Adrenal gland (tissue), 9 donors: ENCODE measurements at regions not wholly inside any gene's neighbourhood (a gene's known extent, or its start where the extent isn't known, plus 50 kb on each side); places are given as distances from the start of the nearest gene placed in this dataset.

Experiments
- DNase-seq, 7 donors: peaks; one replicate each; pipeline ENCODE4 v3.0.0-alpha.2; 2019 to 2020
- H3K27ac ChIP-seq, 5 donors: fragments of 200-600 bp; sonication (generic) in 4 of 5; 1 replicate in 3 of 5; 2 replicates in 2 of 5; pipeline versions ENCODE4 v1.5.1 to v1.8.0; 2016 to 2020; ENCODE audit warnings: mild to moderate bottlenecking in 1 of 5
- H3K27me3 ChIP-seq: fragments of 200-600 bp; 2 replicates; pipeline ENCODE4 v1.8.0; 2021
- H3K36me3 ChIP-seq, 2 donors: fragments of 200-600 bp; replicated peaks in 1 of 2; 1 replicate in 1 of 2; 2 replicates in 1 of 2; pipeline versions ENCODE4 v1.5.1 to v1.8.0; 2018 to 2022
- H3K4me1 ChIP-seq, 2 donors: fragments of 200-600 bp; replicated peaks in 1 of 2; 1 replicate in 1 of 2; 2 replicates in 1 of 2; pipeline versions ENCODE4 v1.5.1 to v1.8.0; 2018 to 2021
- H3K4me3 ChIP-seq, 4 donors: fragments of 200-600 bp; sonication (generic) in 3 of 4; one replicate each; pipeline ENCODE4 v1.5.1; 2016 to 2018
- H3K9me3 ChIP-seq, 3 donors: fragments of 200-600 bp; sonication (generic) in 1 of 3; replicated peaks in 1 of 3; 1 replicate in 2 of 3; 2 replicates in 1 of 3; pipeline versions ENCODE4 v1.5.1 to v1.8.0; 2016 to 2021
- CTCF ChIP-seq, 6 experiments: fragments of 450-650 bp in 4 of 6; fragments of 200-600 bp in 2 of 6; sonication (generic) in 1 of 6; IDR thresholded peaks; 1 replicate in 5 of 6; 2 replicates in 1 of 6; pipeline versions ENCODE4 v1.5.1 to v1.8.0; 2016 to 2021; ENCODE audit warnings: antibody characterized with exemption in 6 of 6, mild to moderate bottlenecking in 2 of 6, moderate library complexity in 1 of 6
- POLR2A ChIP-seq, 2 donors: fragments of 450-650 bp; IDR thresholded peaks; one replicate each; pipeline ENCODE4 v1.6.1; 2017; ENCODE audit warnings: antibody characterized with exemption in 2 of 2, mild to moderate bottlenecking in 2 of 2, moderate library complexity in 1 of 2
- WGBS, 4 donors: extraction: QIAGEN DNeasy Blood & Tissue Kit in 2 of 4; methylation state at CpG; one replicate each; pipeline versions ENCODE4 v1.1.5 to v1.1.7; 2013 to 2017; 5-methylcytosine and 5-hydroxymethylcytosine counted together
- intact Hi-C, 2 donors: fragments of 100-400 bp; cut with DNase I; formaldehyde crosslinking; loops; one replicate each; pipeline versions ENCODE4 v1.14.1 to v1.15.0; 2022 to 2023
- donor health status: healthy with polysubstance abuse.
- donor health status: Bipolar disorder and iron deficiency.
- donor health status: DM: yes; HTN: yes; CAD: no.
- donor health status: DM: no; HTN: no; CAD: no.
- donor health status: DM: no; HTN: no; CAD: no.

GRCh38 chr4:123672987-123673386 lies 276.4 kb downstream of the SPRY1 start:
- intact Hi-C loops = no loop called here
- 43 to 52% (median 49%) methylated on average over 3 of the region's 3 CpGs for WGBS, 4 donors
- TF ChIP-seq CTCF (IDR thresholded peaks at IDR 0.05) (no peak), POLR2A (IDR thresholded peaks at IDR 0.05) (no peak)
- Histone ChIP-seq H3K27ac (no peak overlapping the region), H3K4me1 (no peaks in the 10 kb centered on the region), H3K4me3 (no peak overlapping the region), H3K36me3 (no peaks in the 10 kb centered on the region), H3K9me3 (no peaks in the 10 kb centered on the region), H3K27me3 (no peaks in the 10 kb centered on the region)
- no peak for DNase-seq

DNA sequence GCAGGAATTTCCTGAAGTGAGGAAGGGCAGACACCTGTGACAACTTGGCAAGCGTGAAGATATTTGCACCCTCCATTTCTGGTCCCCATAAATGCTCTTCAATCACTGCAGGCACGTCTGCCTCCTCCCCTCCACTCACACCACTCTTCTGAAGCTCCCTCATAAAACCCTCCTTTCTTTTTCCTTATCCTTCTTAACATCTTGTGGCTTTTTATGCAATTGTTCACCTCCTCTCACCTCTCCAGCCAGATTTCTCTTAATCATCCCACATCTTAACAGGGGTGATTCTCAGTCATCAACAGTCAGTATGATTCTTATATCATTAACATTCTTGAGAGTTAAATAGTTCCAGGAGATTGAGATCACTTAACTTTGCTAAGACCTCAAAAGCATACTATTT lies 277.4 kb downstream of the SPRY1 start:
- 86 to 96% (median 90%) methylated on average over 2 of the region's 2 CpGs for WGBS, 4 donors
- no peak for TF ChIP-seq POLR2A (IDR thresholded peaks at IDR 0.05)
- TF ChIP-seq CTCF (IDR thresholded peaks at IDR 0.05) = no peak
- no peak for DNase-seq

DNA sequence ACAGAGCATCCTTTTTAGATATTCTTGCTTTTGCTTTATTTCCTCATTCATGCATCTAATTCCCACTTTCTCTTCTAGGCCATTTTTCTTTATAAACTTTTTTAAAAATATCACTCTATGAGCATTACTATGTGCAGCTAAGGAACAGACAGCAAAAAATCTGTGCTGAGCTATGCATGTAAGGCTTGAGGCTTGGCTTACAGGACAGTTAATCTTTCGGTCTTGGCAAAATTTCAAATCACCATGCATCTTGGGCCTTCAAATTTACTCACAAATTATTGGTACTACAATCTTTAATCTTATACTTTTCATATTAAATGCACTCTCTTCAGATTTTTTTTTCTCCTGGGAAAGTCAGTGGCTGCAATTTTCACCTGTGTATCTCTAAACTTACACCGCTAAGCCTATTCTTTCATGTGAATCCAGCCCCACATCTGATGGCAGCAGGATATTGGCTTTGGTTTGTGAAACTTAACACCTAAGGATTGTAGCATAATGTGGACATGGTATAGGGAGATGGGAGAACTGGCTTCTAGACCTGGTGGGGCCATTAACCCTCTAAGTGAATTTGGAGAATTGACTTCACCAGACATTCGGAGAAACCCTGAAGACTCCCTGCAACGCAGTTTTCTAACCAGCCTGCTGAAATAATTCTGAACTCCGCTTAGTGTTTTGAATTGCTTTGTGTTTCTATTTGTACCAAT lies 278.3 kb downstream of the SPRY1 start:
- no peaks in the 10 kb centered on the region for H3K4me1 ChIP-seq
- no peaks in the 10 kb centered on the region for H3K27me3 ChIP-seq
- 86 to 95% (median 90%) methylated on average over 5 of the region's 5 CpGs for WGBS, 4 donors
- no peak for TF ChIP-seq CTCF (IDR thresholded peaks at IDR 0.05)
- no peak for TF ChIP-seq POLR2A (IDR thresholded peaks at IDR 0.05)
- H3K4me3 ChIP-seq = no peak overlapping the region
- no peak for DNase-seq
- H3K9me3 ChIP-seq = no peaks in the 10 kb centered on the region
- intact Hi-C loops = no loop called here
- H3K27ac ChIP-seq = no peak overlapping the region
- H3K36me3 ChIP-seq = no peaks in the 10 kb centered on the region

More for the DNA sequence above, 277.4 kb downstream of the SPRY1 start:
- intact Hi-C loops = no loop called here
- Histone ChIP-seq H3K27me3 (no peaks in the 10 kb centered on the region), H3K9me3 (no peaks in the 10 kb centered on the region), H3K4me3 (no peak overlapping the region), H3K4me1 (no peaks in the 10 kb centered on the region), H3K36me3 (no peaks in the 10 kb centered on the region), H3K27ac (no peak overlapping the region)

DNA sequence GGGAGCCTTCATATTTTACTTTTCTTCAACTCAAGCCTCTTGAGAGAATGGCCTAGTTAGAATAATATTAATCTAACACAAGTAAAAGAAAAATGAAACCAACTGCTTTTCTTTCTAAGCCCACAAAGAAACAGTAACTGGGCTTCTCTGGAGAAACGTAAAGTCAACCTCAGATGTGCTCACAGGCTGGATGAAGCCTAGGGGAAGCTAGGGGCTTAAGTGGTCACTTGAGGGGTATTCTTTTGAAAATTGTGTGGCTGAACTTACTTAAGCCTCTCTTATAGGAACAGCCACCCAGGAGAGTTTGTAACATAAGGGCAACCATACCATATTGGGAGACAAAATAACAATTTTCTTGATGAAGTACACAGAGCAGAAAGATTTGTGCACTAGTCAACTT lies 279.0 kb downstream of the SPRY1 start:
- 67 to 86% (median 82%) methylated on average over 1 of the region's 1 CpG for WGBS, 4 donors
- no peak overlapping the region for H3K27ac ChIP-seq
- DNase-seq = no peak
- H3K36me3 ChIP-seq = no peaks in the 10 kb centered on the region
- no peaks in the 10 kb centered on the region for H3K9me3 ChIP-seq
- H3K4me3 ChIP-seq = no peak overlapping the region
- intact Hi-C loops = no loop called here
- H3K27me3 ChIP-seq = no peaks in the 10 kb centered on the region
- no peak for TF ChIP-seq CTCF (IDR thresholded peaks at IDR 0.05)
- no peak for TF ChIP-seq POLR2A (IDR thresholded peaks at IDR 0.05)
- H3K4me1 ChIP-seq = no peaks in the 10 kb centered on the region
